Left lung (tissue), 4 donors: ENCODE measurements at regions not wholly inside any gene's neighbourhood (a gene's known extent, or its start where the extent isn't known, plus 50 kb on each side); places are given as distances from the start of the nearest gene placed in this dataset.

ENCODE experiments used
- ATAC-seq: fragments of 200-7000 bp; cut with Tn5 transposase; one replicate; pipeline ENCODE4 v1.9.1; 2020; ENCODE audit warnings: moderate library complexity
- DNase-seq, 4 donors: peaks; one replicate each; pipeline ENCODE4 v3.0.0-alpha.2; 2013 to 2020
- H3K27ac ChIP-seq, 2 donors: fragments of 200-600 bp; sonication (generic) in 1 of 2; one replicate each; pipeline versions ENCODE4 v1.5.0 to v1.8.0; 2020 to 2021
- H3K27me3 ChIP-seq, 2 donors: fragments of 200-600 bp; sonication (generic) in 1 of 2; one replicate each; pipeline versions ENCODE4 v1.5.0 to v1.8.0; 2020 to 2021
- H3K36me3 ChIP-seq, 2 donors: fragments of 200-600 bp; sonication (generic) in 1 of 2; one replicate each; pipeline versions ENCODE4 v1.5.0 to v1.8.0; 2020 to 2021
- H3K4me1 ChIP-seq, 2 donors: fragments of 200-600 bp; one replicate each; pipeline ENCODE4 v1.8.0; 2021
- H3K4me3 ChIP-seq, 2 donors: fragments of 200-600 bp; sonication (generic) in 1 of 2; one replicate each; pipeline versions ENCODE4 v1.5.0 to v1.8.0; 2020 to 2021; ENCODE audit warnings: mild to moderate bottlenecking in 1 of 2
- H3K9me3 ChIP-seq, 2 donors: fragments of 200-600 bp; sonication (generic) in 1 of 2; one replicate each; pipeline versions ENCODE4 v1.5.0 to v1.8.0; 2020 to 2021
- CTCF ChIP-seq, 2 donors: fragments of 200-600 bp; sonication (generic) in 1 of 2; IDR thresholded peaks; one replicate each; pipeline versions ENCODE4 v1.5.0 to v1.8.0; 2021; ENCODE audit warnings: antibody characterized with exemption in 2 of 2
- intact Hi-C, 2 donors: fragments of 100-400 bp; cut with DNase I; formaldehyde crosslinking; loops; one replicate each; pipeline versions ENCODE4 v1.11.2 to v1.14.2; 2022
- donor health status: DM: no; HTN: yes; CAD: no.
- donor health status: DM: no; HTN: no; CAD: no.

GRCh38 chr5:52665559-52665958 is 122.2 kb upstream of the ITGA1 start:
- Histone ChIP-seq H3K36me3 (no peaks in the 10 kb centered on the region), H3K9me3 (no peaks in the 10 kb centered on the region), H3K4me1 (peaks cover 0 to 4% of the 10 kb centered on the region in 2 donors), H3K27ac (no peak overlapping the region), H3K4me3 (no peak overlapping the region), H3K27me3 (no peaks in the 10 kb centered on the region)
- intact Hi-C loops, result loop anchor here in 1 of 2 donors (10.0 kb wide), 1 partner anchor 249 kb away; no protein-coding TSS in a partner anchor
- ATAC-seq (no peak), DNase-seq (peak in 1 of 4 donors; percentile 26)
- no peak for TF ChIP-seq CTCF (IDR thresholded peaks at IDR 0.05)

GRCh38 chr5:52668139-52668538 is 119.6 kb upstream of the ITGA1 start:
- H3K4me1 ChIP-seq, result peaks cover 0 to 4% of the 10 kb centered on the region in 2 donors
- no peak for ATAC-seq
- DNase-seq, result no peak
- no peaks in the 10 kb centered on the region for H3K27me3 ChIP-seq
- intact Hi-C loops, result loop anchor here in 1 of 2 donors (10.0 kb wide), 1 partner anchor 247 kb away; no protein-coding TSS in a partner anchor
- no peak overlapping the region for H3K4me3 ChIP-seq
- no peaks in the 10 kb centered on the region for H3K9me3 ChIP-seq
- H3K27ac ChIP-seq, result no peak overlapping the region
- no peak for TF ChIP-seq CTCF (IDR thresholded peaks at IDR 0.05)
- H3K36me3 ChIP-seq, result no peaks in the 10 kb centered on the region

- intact Hi-C loops, result loop anchor here in 1 of 2 donors (10.0 kb wide), 1 partner anchor 246 kb away; no protein-coding TSS in a partner anchor
- Histone ChIP-seq H3K4me3 (no peak overlapping the region), H3K27ac (no peak overlapping the region)
These were observed 119.1 kb upstream of the ITGA1 start for GRCh38 chr5:52668544-52669185.

GRCh38 chr5:52672459-52672858 is 115.3 kb upstream of the ITGA1 start:
- H3K27ac ChIP-seq, result no peak overlapping the region
- TF ChIP-seq CTCF (IDR thresholded peaks at IDR 0.05), result no peak
- no peak overlapping the region for H3K4me3 ChIP-seq
- intact Hi-C loops, result no loop called here
- H3K27me3 ChIP-seq, result no peaks in the 10 kb centered on the region
- DNase-seq (no peak), ATAC-seq (no peak)
- no peaks in the 10 kb centered on the region for H3K36me3 ChIP-seq
- no peaks in the 10 kb centered on the region for H3K9me3 ChIP-seq
- no peaks in the 10 kb centered on the region for H3K4me1 ChIP-seq

More at GRCh38 chr5:52668544-52669185, 119.1 kb upstream of the ITGA1 start:
- no peak for ATAC-seq
- H3K36me3 ChIP-seq, result no peaks in the 10 kb centered on the region
- peak in 2 of 4 donors; percentile 30 to 57 for DNase-seq
- H3K27me3 ChIP-seq, result no peaks in the 10 kb centered on the region
- peaks cover 0 to 4% of the 10 kb centered on the region in 2 donors for H3K4me1 ChIP-seq
- no peaks in the 10 kb centered on the region for H3K9me3 ChIP-seq
- TF ChIP-seq CTCF (IDR thresholded peaks at IDR 0.05), result no peak

- intact Hi-C loops, result no loop called here
- no peak for TF ChIP-seq CTCF (IDR thresholded peaks at IDR 0.05)
- no peaks in the 10 kb centered on the region for H3K36me3 ChIP-seq
- no peaks in the 10 kb centered on the region for H3K4me1 ChIP-seq
- ATAC-seq (no peak), DNase-seq (no peak)
- no peak overlapping the region for H3K4me3 ChIP-seq
- H3K9me3 ChIP-seq, result no peaks in the 10 kb centered on the region
- H3K27me3 ChIP-seq, result no peaks in the 10 kb centered on the region
- no peak overlapping the region for H3K27ac ChIP-seq
These were observed 114.2 kb upstream of the ITGA1 start for GRCh38 chr5:52673495-52673894.
